ENCODE measurements at regions not wholly inside any gene's neighbourhood (a gene's known extent, or its start where the extent isn't known, plus 50 kb on each side); places are given as distances from the start of the nearest gene placed in this dataset.

GRCh38 chr15:93982226-93982727 lies 249.1 kb upstream of the MCTP2 start:
- H3K27ac ChIP-seq (ENCODE audit: insufficient read depth, low read length): no peak overlapping the region
- no peak overlapping the region for H4K5ac ChIP-seq (ENCODE audit: low read depth, low read length)
- H4K20me1 ChIP-seq (ENCODE audit: insufficient read depth, low read length): no peaks in the 10 kb centered on the region
- H3K36me3 ChIP-seq (ENCODE audit: control insufficient read depth, insufficient read depth, low read length): no peaks in the 10 kb centered on the region
- no peak overlapping the region for H2AK5ac ChIP-seq (ENCODE audit: low read depth, low read length)
- no peak overlapping the region for H3K4me3 ChIP-seq (ENCODE audit: insufficient read depth, low read depth, low read length)
- dilution Hi-C loops (cut with HindIII; ENCODE audit: low sequenced_read_pairs, unreplicated experiment): no loop called here
- no peak overlapping the region for H3K56ac ChIP-seq (ENCODE audit: extremely low read depth, insufficient read depth, low read length)
- H3K79me1 ChIP-seq (ENCODE audit: low read depth in 1 of 2, low read length in 2 of 2): no peaks in the 10 kb centered on the region
- H3K14ac ChIP-seq (replicated peaks; ENCODE audit: low read depth, low read length): no peak overlapping the region
- H2BK5ac ChIP-seq (ENCODE audit: low read depth, low read length, poor library complexity, severe bottlenecking): no peak overlapping the region
- no peak overlapping the region for H2BK20ac ChIP-seq (ENCODE audit: low read depth, low read length)
- H4K91ac ChIP-seq (ENCODE audit: insufficient read depth, low read depth, low read length): no peak overlapping the region
- no peaks in the 10 kb centered on the region for H3K27me3 ChIP-seq (ENCODE audit: control insufficient read depth, insufficient read depth, low read length)
- DNase-seq: no peak
- intact Hi-C loops (cut with micrococcal nuclease): no loop called here
- H2BK15ac ChIP-seq (ENCODE audit: low read depth, low read length): no peak overlapping the region
- in situ Hi-C loops (cut with MboI; ENCODE audit: low sequenced_read_pairs): no loop called here
- no peak for TF ChIP-seq MXI1 (IDR thresholded peaks at IDR 0.05; ENCODE audit: borderline replicate concordance, low read depth, low read length)
- TF ChIP-seq CHD1 (IDR thresholded peaks at IDR 0.05; ENCODE audit: low read depth, low read length): no peak
- no peak for TF ChIP-seq FOS (IDR thresholded peaks at IDR 0.05; ENCODE audit: low read depth, low read length)
- TF ChIP-seq POLR2A (IDR thresholded peaks at IDR 0.05; ENCODE audit: low read depth, low read length): no peak
- no peak for TF ChIP-seq CEBPB (IDR thresholded peaks at IDR 0.05; ENCODE audit: low read depth, low read length)
- TF ChIP-seq MAZ (IDR thresholded peaks at IDR 0.05; ENCODE audit: borderline replicate concordance, low read depth, low read length): no peak
- TF ChIP-seq RFX5 (IDR thresholded peaks at IDR 0.05; ENCODE audit: low read depth, low read length): no peak
- TF ChIP-seq RAD21 (IDR thresholded peaks at IDR 0.05; ENCODE audit: low read length): no peak
- no peak for TF ChIP-seq BHLHE40 (IDR thresholded peaks at IDR 0.05; ENCODE audit: low read depth, low read length)
- TF ChIP-seq, protein P1, sequence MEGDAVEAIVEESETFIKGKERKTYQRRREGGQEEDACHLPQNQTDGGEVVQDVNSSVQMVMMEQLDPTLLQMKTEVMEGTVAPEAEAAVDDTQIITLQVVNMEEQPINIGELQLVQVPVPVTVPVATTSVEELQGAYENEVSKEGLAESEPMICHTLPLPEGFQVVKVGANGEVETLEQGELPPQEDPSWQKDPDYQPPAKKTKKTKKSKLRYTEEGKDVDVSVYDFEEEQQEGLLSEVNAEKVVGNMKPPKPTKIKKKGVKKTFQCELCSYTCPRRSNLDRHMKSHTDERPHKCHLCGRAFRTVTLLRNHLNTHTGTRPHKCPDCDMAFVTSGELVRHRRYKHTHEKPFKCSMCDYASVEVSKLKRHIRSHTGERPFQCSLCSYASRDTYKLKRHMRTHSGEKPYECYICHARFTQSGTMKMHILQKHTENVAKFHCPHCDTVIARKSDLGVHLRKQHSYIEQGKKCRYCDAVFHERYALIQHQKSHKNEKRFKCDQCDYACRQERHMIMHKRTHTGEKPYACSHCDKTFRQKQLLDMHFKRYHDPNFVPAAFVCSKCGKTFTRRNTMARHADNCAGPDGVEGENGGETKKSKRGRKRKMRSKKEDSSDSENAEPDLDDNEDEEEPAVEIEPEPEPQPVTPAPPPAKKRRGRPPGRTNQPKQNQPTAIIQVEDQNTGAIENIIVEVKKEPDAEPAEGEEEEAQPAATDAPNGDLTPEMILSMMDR (conservative IDR thresholded peaks at IDR 0.05; ENCODE audit: low read depth, low read length): no peak
- CTCF ChIA-PET: no interaction called here
- H2AK9ac ChIP-seq (replicated peaks; ENCODE audit: low read depth, low read length, poor library complexity): no peak overlapping the region
- no peak overlapping the region for H2BK120ac ChIP-seq (ENCODE audit: low read depth, low read length)
- H3K18ac ChIP-seq (ENCODE audit: low read depth, low read length): no peak overlapping the region
- no TSS peak for BruUV-seq (replicated peaks)
- no peak overlapping the region for H3K4ac ChIP-seq (ENCODE audit: low read depth, low read length)
- POLR2A ChIA-PET (ENCODE audit: unreplicated experiment): no interaction called here
- H3K9me1 ChIP-seq (ENCODE audit: insufficient read depth, low read length): no peaks in the 10 kb centered on the region
- ATAC-seq (ENCODE audit: low read depth): no peak
- WGBS, 2 experiments (ENCODE audit: extremely low coverage in 2 of 2, insufficient read length in 1 of 2): 61% methylated on average over 3 of the region's 6 CpGs; no CpG with 5 or more reads in 1 of the 2 experiments
- no peak overlapping the region for H3K4me2 ChIP-seq (ENCODE audit: low read depth, low read length)
- H2AFZ ChIP-seq (replicated peaks; ENCODE audit: low read length, poor library complexity): no peak overlapping the region
- H3K4me1 ChIP-seq (ENCODE audit: control insufficient read depth, insufficient read depth, low read length): no peaks in the 10 kb centered on the region
- no peak overlapping the region for H4K8ac ChIP-seq (ENCODE audit: low read depth in 2 of 2, low read length in 2 of 2)
- peaks cover 10% of the 10 kb centered on the region for H3K9me3 ChIP-seq (ENCODE audit: control insufficient read depth, insufficient read depth, low read length)
- no peak overlapping the region for H3K23ac ChIP-seq (ENCODE audit: low read depth, low read length)
- no peak overlapping the region for H3K9ac ChIP-seq (ENCODE audit: low read depth, low read length)
